ENCODE measurements at regions not wholly inside any gene's neighbourhood (a gene's known extent, or its start where the extent isn't known, plus 50 kb on each side); places are given as distances from the start of the nearest gene placed in this dataset.

DNA sequence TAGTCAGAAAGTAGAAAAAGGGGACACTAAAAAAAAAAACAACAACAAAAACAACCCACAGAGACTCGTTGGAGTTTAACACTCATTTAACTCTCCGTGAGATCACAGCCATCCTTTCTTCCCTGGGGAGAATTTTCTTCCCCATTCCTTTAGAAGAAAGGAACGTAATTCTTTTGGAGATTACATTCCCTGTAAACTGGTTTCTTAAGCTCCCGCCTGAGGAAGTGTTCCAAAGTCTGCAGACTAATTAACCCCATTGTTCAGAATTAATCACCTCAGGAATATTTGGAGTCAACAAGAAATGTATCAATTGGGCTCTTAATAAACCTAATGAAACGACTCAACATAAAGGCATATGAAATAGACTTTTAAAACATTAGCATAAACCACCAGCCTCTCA is 228.2 kb upstream of the CSF3R start:
- TF ChIP-seq, protein P1, sequence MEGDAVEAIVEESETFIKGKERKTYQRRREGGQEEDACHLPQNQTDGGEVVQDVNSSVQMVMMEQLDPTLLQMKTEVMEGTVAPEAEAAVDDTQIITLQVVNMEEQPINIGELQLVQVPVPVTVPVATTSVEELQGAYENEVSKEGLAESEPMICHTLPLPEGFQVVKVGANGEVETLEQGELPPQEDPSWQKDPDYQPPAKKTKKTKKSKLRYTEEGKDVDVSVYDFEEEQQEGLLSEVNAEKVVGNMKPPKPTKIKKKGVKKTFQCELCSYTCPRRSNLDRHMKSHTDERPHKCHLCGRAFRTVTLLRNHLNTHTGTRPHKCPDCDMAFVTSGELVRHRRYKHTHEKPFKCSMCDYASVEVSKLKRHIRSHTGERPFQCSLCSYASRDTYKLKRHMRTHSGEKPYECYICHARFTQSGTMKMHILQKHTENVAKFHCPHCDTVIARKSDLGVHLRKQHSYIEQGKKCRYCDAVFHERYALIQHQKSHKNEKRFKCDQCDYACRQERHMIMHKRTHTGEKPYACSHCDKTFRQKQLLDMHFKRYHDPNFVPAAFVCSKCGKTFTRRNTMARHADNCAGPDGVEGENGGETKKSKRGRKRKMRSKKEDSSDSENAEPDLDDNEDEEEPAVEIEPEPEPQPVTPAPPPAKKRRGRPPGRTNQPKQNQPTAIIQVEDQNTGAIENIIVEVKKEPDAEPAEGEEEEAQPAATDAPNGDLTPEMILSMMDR (conservative IDR thresholded peaks at IDR 0.05; ENCODE audit: low read depth, low read length): no peak
- no peak for TF ChIP-seq EZH2 (IDR thresholded peaks at IDR 0.05; ENCODE audit: borderline replicate concordance, low read depth, low read length, poor library complexity, severe bottlenecking)

All from A673 (cell line).